Hepatocyte (in vitro differentiated cells): ENCODE measurements at regions not wholly inside any gene's neighbourhood (a gene's known extent, or its start where the extent isn't known, plus 50 kb on each side); places are given as distances from the start of the nearest gene placed in this dataset.
"Not testable (repeated sequence)": the region's sequence is repeated elsewhere in the genome, so short reads cannot be mapped to it uniquely, and the experiment has no call there.

Source experiments
- CTCF ChIP-seq: fragments of 200-600 bp; sonication (generic); IDR thresholded peaks from 2 replicates; pipeline ENCODE4 v1.5.1; 2016; ENCODE audit warnings: antibody characterized with exemption, mild to moderate bottlenecking; ENCODE audit not compliant: poor library complexity
- EZH2 ChIP-seq: fragments of 200-600 bp; sonication (generic); IDR thresholded peaks from 2 replicates; pipeline ENCODE4 v1.6.1; 2016; ENCODE audit warnings: antibody characterized with exemption, mild to moderate bottlenecking, borderline replicate concordance

- not testable (repeated sequence) for TF ChIP-seq CTCF, EZH2
Observed at GRCh38 chr1:121042882-121043281, 141.3 kb downstream of the FAM72B start.
